ENCODE measurements at regions not wholly inside any gene's neighbourhood (a gene's known extent, or its start where the extent isn't known, plus 50 kb on each side); places are given as distances from the start of the nearest gene placed in this dataset.

DNA sequence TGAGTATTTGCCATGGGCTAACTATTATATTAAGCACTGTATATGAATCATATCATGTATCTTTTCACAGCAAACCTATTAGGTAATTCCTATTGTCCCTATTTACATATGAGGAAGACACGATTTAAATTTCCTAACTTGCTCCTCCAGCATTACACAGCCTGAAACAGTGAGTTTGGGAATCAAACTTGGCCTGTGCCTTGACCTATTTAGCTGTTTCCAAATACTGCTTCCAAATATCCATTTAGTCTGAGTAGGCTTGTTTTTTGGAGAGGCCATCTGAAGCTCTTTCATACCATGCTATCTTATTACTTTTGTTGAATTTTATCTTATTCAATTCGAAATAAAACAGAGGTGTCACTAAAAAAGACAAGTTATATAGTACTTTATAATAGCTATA lies 447.3 kb upstream of the MPDZ start:
- TF ChIP-seq, protein P1, sequence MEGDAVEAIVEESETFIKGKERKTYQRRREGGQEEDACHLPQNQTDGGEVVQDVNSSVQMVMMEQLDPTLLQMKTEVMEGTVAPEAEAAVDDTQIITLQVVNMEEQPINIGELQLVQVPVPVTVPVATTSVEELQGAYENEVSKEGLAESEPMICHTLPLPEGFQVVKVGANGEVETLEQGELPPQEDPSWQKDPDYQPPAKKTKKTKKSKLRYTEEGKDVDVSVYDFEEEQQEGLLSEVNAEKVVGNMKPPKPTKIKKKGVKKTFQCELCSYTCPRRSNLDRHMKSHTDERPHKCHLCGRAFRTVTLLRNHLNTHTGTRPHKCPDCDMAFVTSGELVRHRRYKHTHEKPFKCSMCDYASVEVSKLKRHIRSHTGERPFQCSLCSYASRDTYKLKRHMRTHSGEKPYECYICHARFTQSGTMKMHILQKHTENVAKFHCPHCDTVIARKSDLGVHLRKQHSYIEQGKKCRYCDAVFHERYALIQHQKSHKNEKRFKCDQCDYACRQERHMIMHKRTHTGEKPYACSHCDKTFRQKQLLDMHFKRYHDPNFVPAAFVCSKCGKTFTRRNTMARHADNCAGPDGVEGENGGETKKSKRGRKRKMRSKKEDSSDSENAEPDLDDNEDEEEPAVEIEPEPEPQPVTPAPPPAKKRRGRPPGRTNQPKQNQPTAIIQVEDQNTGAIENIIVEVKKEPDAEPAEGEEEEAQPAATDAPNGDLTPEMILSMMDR (IDR thresholded peaks at IDR 0.05): no peak
- no peak for TF ChIP-seq POLR2A (IDR thresholded peaks at IDR 0.05)

Measured in uterus (tissue), 2 donors.